Gastrocnemius medialis (tissue), 4 donors: ENCODE measurements at regions not wholly inside any gene's neighbourhood (a gene's known extent, or its start where the extent isn't known, plus 50 kb on each side); places are given as distances from the start of the nearest gene placed in this dataset.

ENCODE experiments used
- ATAC-seq, 2 donors: fragments of 150-250 bp; one replicate each; pipeline ENCODE4 v1.9.1; 2016
- DNase-seq, 2 donors: peaks; one replicate each; pipeline ENCODE4 v3.0.0-alpha.2; 2019
- H3K27ac ChIP-seq, 4 donors: fragments of 200-600 bp; sonication (generic); 1 replicate in 1 of 4; 2 replicates in 3 of 4; pipeline ENCODE4 v1.5.1; 2016 to 2018; ENCODE audit warnings: mild to moderate bottlenecking in 2 of 4, moderate library complexity in 1 of 4
- H3K27me3 ChIP-seq, 3 donors: fragments of 200-600 bp; sonication (generic) in 2 of 3; 1 replicate in 1 of 3; 2 replicates in 2 of 3; pipeline versions ENCODE4 v1.5.1 to v1.6.0; 2016 to 2019; ENCODE audit warnings: mild to moderate bottlenecking in 1 of 3, moderate library complexity in 1 of 3
- H3K36me3 ChIP-seq, 2 donors: fragments of 200-600 bp; sonication (generic) in 1 of 2; one replicate each; pipeline ENCODE4 v1.5.1; 2017 to 2018
- H3K4me1 ChIP-seq, 2 donors: fragments of 200-600 bp; sonication (generic) in 1 of 2; one replicate each; pipeline ENCODE4 v1.5.1; 2016 to 2017; ENCODE audit warnings: mild to moderate bottlenecking in 2 of 2
- H3K4me3 ChIP-seq, 4 donors: fragments of 200-600 bp; sonication (generic) in 3 of 4; 1 replicate in 1 of 4; 2 replicates in 3 of 4; pipeline ENCODE4 v1.5.1; 2016 to 2019; ENCODE audit warnings: mild to moderate bottlenecking in 2 of 4
- H3K9me3 ChIP-seq, 3 donors: fragments of 200-600 bp; sonication (generic) in 2 of 3; 1 replicate in 1 of 3; 2 replicates in 2 of 3; pipeline ENCODE4 v1.5.1; 2016 to 2019
- CTCF ChIP-seq, 5 experiments: fragments of 450-650 bp in 3 of 5; fragments of 200-600 bp in 2 of 5; sonication (generic) in 2 of 5; IDR thresholded peaks in 4 of 5; conservative IDR thresholded peaks in 1 of 5; 1 replicate in 4 of 5; 2 replicates in 1 of 5; pipeline ENCODE4 v1.5.1; 2016 to 2019; ENCODE audit warnings: antibody characterized with exemption in 5 of 5, mild to moderate bottlenecking in 3 of 5, moderate library complexity in 3 of 5
- POLR2A ChIP-seq, 2 donors: fragments of 450-650 bp; IDR thresholded peaks; one replicate each; pipeline ENCODE4 v1.6.1; 2017; ENCODE audit warnings: antibody characterized with exemption in 2 of 2, mild to moderate bottlenecking in 2 of 2, moderate library complexity in 2 of 2
- in situ Hi-C, 4 donors: fragments of 200-750 bp; cut with MboI; loops; one replicate each; pipeline versions ENCODE4 v1.15.0 to v1.8.0; 2017; ENCODE audit warnings: low sequenced_read_pairs in 4 of 4
- intact Hi-C: fragments of 100-400 bp; cut with DNase I; formaldehyde crosslinking; loops from one replicate; pipeline ENCODE4 v1.15.1; 2023; ENCODE audit warnings: low total_unique reads

DNA sequence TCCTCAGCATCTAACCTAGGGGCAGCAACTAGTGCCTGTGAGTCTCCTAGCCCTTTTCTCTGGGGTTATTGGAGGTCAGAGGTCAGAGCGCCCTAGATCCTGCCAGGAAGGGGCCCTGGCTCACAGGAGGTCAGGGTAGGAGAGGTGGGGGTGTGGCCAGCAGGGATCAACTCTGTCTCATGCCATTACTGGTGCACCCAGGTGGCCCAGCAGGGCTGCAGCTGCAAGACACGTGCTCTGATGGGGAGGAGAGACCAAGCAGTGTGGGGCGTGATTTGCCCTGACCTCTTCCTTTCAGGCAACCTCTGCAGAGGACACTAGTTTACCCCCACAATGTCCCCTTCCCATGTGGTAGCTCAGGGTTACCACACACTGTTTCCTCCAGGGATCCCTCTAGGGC is 73.3 kb upstream of the ZNF30 start:
- in situ Hi-C loops, result no loop called here
- intact Hi-C loops, result no loop called here
- no peak overlapping the region for H3K4me3 ChIP-seq
- no peak overlapping the region for H3K27ac ChIP-seq
- H3K27me3 ChIP-seq, result peaks cover 0 to 11% (median 0%) of the 10 kb centered on the region in 3 donors
- no peaks in the 10 kb centered on the region for H3K4me1 ChIP-seq
- no peak for DNase-seq
- no peak for ATAC-seq
- TF ChIP-seq POLR2A (IDR thresholded peaks at IDR 0.05) (no peak), CTCF (IDR thresholded peaks at IDR 0.05 in 4 of 5, conservative IDR thresholded peaks at IDR 0.05 in 1 of 5) (no peak)
- H3K9me3 ChIP-seq, result no peaks in the 10 kb centered on the region
- no peaks in the 10 kb centered on the region for H3K36me3 ChIP-seq

GRCh38 chr19:34852669-34853068 is 74.0 kb upstream of the ZNF30 start:
- in situ Hi-C loops, result no loop called here
- TF ChIP-seq CTCF (IDR thresholded peaks at IDR 0.05 in 4 of 5, conservative IDR thresholded peaks at IDR 0.05 in 1 of 5), result no peak
- TF ChIP-seq POLR2A (IDR thresholded peaks at IDR 0.05), result no peak
- intact Hi-C loops, result no loop called here

GRCh38 chr19:34851277-34851804 is 75.4 kb upstream of the ZNF30 start:
- Histone ChIP-seq H3K9me3 (no peaks in the 10 kb centered on the region), H3K27ac (no peak overlapping the region), H3K4me1 (no peaks in the 10 kb centered on the region), H3K36me3 (no peaks in the 10 kb centered on the region), H3K27me3 (peaks cover 0 to 3% (median 0%) of the 10 kb centered on the region in 3 donors), H3K4me3 (no peak overlapping the region)
- no peak for DNase-seq
- no peak for ATAC-seq
- in situ Hi-C loops (no loop called here), intact Hi-C loops (no loop called here)
- TF ChIP-seq POLR2A (IDR thresholded peaks at IDR 0.05) (no peak), CTCF (IDR thresholded peaks at IDR 0.05 in 4 of 5, conservative IDR thresholded peaks at IDR 0.05 in 1 of 5) (no peak)

More at GRCh38 chr19:34852669-34853068, 74.0 kb upstream of the ZNF30 start:
- Histone ChIP-seq H3K4me1 (no peaks in the 10 kb centered on the region), H3K36me3 (no peaks in the 10 kb centered on the region), H3K27ac (no peak overlapping the region), H3K4me3 (no peak overlapping the region), H3K27me3 (peaks cover 0 to 7% (median 0%) of the 10 kb centered on the region in 3 donors), H3K9me3 (no peaks in the 10 kb centered on the region)
- no peak for ATAC-seq
- no peak for DNase-seq

GRCh38 chr19:34847393-34847792 is 74.4 kb upstream of the ZNF599 start:
- H3K36me3 ChIP-seq, result no peaks in the 10 kb centered on the region
- H3K9me3 ChIP-seq, result no peaks in the 10 kb centered on the region
- no peaks in the 10 kb centered on the region for H3K27me3 ChIP-seq
- no peak overlapping the region for H3K27ac ChIP-seq
- in situ Hi-C loops, result no loop called here
- TF ChIP-seq POLR2A (IDR thresholded peaks at IDR 0.05) (no peak), CTCF (IDR thresholded peaks at IDR 0.05 in 4 of 5, conservative IDR thresholded peaks at IDR 0.05 in 1 of 5) (no peak)
- no peaks in the 10 kb centered on the region for H3K4me1 ChIP-seq
- intact Hi-C loops, result no loop called here
- no peak for ATAC-seq
- H3K4me3 ChIP-seq, result no peak overlapping the region
- no peak for DNase-seq

DNA sequence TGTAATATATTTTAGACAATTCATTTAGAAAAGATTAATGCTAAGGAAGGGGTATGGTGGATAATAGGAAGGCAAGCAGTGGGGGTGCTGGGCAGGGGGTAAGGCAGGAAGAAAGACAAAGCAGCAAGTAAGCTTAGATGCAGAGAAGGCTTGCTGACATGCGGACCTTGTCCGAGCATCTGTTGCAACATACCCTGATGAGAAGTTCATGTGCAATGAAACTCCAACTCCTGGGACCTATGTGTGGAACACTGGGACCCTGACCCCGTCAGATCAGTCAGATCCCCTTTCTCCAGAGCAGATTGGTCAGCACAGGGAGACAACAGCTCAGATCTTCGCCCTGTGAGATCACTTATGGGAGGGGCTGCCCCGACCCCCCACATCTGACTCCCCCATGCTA is 71.3 kb upstream of the ZNF599 start:
- Histone ChIP-seq H3K36me3 (no peaks in the 10 kb centered on the region), H3K27me3 (peaks cover 0 to under 1% (median 0%) of the 10 kb centered on the region in 3 donors), H3K27ac (no peak overlapping the region), H3K4me1 (no peaks in the 10 kb centered on the region), H3K9me3 (no peaks in the 10 kb centered on the region), H3K4me3 (no peak overlapping the region)
- no peak for DNase-seq
- no peak for ATAC-seq
- intact Hi-C loops, result no loop called here
- in situ Hi-C loops, result no loop called here
- TF ChIP-seq POLR2A (IDR thresholded peaks at IDR 0.05) (no peak), CTCF (IDR thresholded peaks at IDR 0.05 in 4 of 5, conservative IDR thresholded peaks at IDR 0.05 in 1 of 5) (no peak)
